ENCODE measurements at regions not wholly inside any gene's neighbourhood (a gene's known extent, or its start where the extent isn't known, plus 50 kb on each side); places are given as distances from the start of the nearest gene placed in this dataset.

- Mint-ChIP-seq H3K4me3 (ENCODE audit: unreplicated experiment) (no peak overlapping the region), H3K36me3 (ENCODE audit: low read depth, unreplicated experiment) (no peaks in the 10 kb centered on the region), H3K9me3 (ENCODE audit: unreplicated experiment) (peaks cover 12% of the 10 kb centered on the region), H3K27me3 (ENCODE audit: low read depth, unreplicated experiment) (no peaks in the 10 kb centered on the region), H3K4me1 (ENCODE audit: low read depth, unreplicated experiment) (peaks cover 7% of the 10 kb centered on the region), H3K27ac (ENCODE audit: unreplicated experiment) (no peak overlapping the region)
- Histone ChIP-seq H2AFZ (ENCODE audit: low read depth, low read length) (no peak overlapping the region), H3K9ac (ENCODE audit: low read length) (no peak overlapping the region), H3K4me1 (ENCODE audit: insufficient read depth, low read length) (peaks cover 2% of the 10 kb centered on the region), H3K27ac (ENCODE audit: low read depth, low read length) (no peak overlapping the region), H3K79me2 (ENCODE audit: insufficient read depth, low read length) (no peaks in the 10 kb centered on the region), H3K4me3 (ENCODE audit: insufficient read depth, low read depth, low read length) (no peak overlapping the region), H3K27me3 (ENCODE audit: insufficient read depth, low read length) (peaks cover 4% of the 10 kb centered on the region), H4K20me1 (ENCODE audit: insufficient read depth, low read length) (no peaks in the 10 kb centered on the region), H3K9me3 (ENCODE audit: insufficient read depth, low read depth, low read length) (no peaks in the 10 kb centered on the region), H3K36me3 (ENCODE audit: insufficient read depth, low read length) (no peaks in the 10 kb centered on the region), H3K4me2 (ENCODE audit: low read length) (no peak overlapping the region)
- TF ChIP-seq CTCF (IDR thresholded peaks at IDR 0.05; ENCODE audit: insufficient read depth, low read depth, low read length): no peak
- no peak for TF ChIP-seq EZH2 (IDR thresholded peaks at IDR 0.05; ENCODE audit: insufficient read depth, low read length)
- FAIRE-seq (no peak), DNase-seq (ENCODE audit: low read depth) (no peak)
These were observed 319.2 kb downstream of the MN1 start for GRCh38 chr22:27482402-27482801.

- peaks cover 10% of the 10 kb centered on the region for H3K4me1 ChIP-seq (ENCODE audit: insufficient read depth, low read length)
These were observed 318.3 kb downstream of the MN1 start for GRCh38 chr22:27483095-27483785.

More at GRCh38 chr22:27483095-27483785, 318.3 kb downstream of the MN1 start:
- Mint-ChIP-seq H3K27me3 (ENCODE audit: low read depth, unreplicated experiment) (no peaks in the 10 kb centered on the region), H3K4me3 (ENCODE audit: unreplicated experiment) (no peak overlapping the region), H3K27ac (ENCODE audit: unreplicated experiment) (no peak overlapping the region), H3K36me3 (ENCODE audit: low read depth, unreplicated experiment) (no peaks in the 10 kb centered on the region), H3K9me3 (ENCODE audit: unreplicated experiment) (peaks cover 15% of the 10 kb centered on the region), H3K4me1 (ENCODE audit: low read depth, unreplicated experiment) (peaks cover 7% of the 10 kb centered on the region)
- no peak overlapping the region for H3K27ac ChIP-seq (ENCODE audit: low read depth, low read length)
- H3K79me2 ChIP-seq (ENCODE audit: insufficient read depth, low read length): no peaks in the 10 kb centered on the region
- H3K27me3 ChIP-seq (ENCODE audit: insufficient read depth, low read length): peaks cover 4% of the 10 kb centered on the region
- H2AFZ ChIP-seq (ENCODE audit: low read depth, low read length): no peak overlapping the region
- H3K9ac ChIP-seq (ENCODE audit: low read length): no peak overlapping the region
- no peak overlapping the region for H3K4me2 ChIP-seq (ENCODE audit: low read length)
- H3K4me3 ChIP-seq (ENCODE audit: insufficient read depth, low read depth, low read length): no peak overlapping the region
- DNase-seq (ENCODE audit: low read depth): no peak
- TF ChIP-seq EZH2 (IDR thresholded peaks at IDR 0.05; ENCODE audit: insufficient read depth, low read length) (no peak), CTCF (IDR thresholded peaks at IDR 0.05; ENCODE audit: insufficient read depth, low read depth, low read length) (no peak)
- H3K9me3 ChIP-seq (ENCODE audit: insufficient read depth, low read depth, low read length): no peaks in the 10 kb centered on the region
- no peaks in the 10 kb centered on the region for H3K36me3 ChIP-seq (ENCODE audit: insufficient read depth, low read length)
- no peak for FAIRE-seq
- H4K20me1 ChIP-seq (ENCODE audit: insufficient read depth, low read length): no peaks in the 10 kb centered on the region

Measured in astrocyte (in vitro differentiated cells and primary cell).